ENCODE measurements at regions not wholly inside any gene's neighbourhood (a gene's known extent, or its start where the extent isn't known, plus 50 kb on each side); places are given as distances from the start of the nearest gene placed in this dataset.

GRCh38 chr22:49244466-49245420 is 582.9 kb downstream of the BRD1 start:
- DNase-seq, result no peak

GRCh38 chr22:49243965-49244364 is 583.7 kb downstream of the BRD1 start:
- no peak for DNase-seq

- no peak for DNase-seq
Measured at GRCh38 chr22:49243335-49243734, 584.3 kb downstream of the BRD1 start.

GRCh38 chr22:49242480-49242879 is 585.2 kb downstream of the BRD1 start:
- DNase-seq, result no peak

- no peak for DNase-seq
Measured at GRCh38 chr22:49241174-49241851, 586.4 kb downstream of the BRD1 start.

- DNase-seq, result no peak
Measured at GRCh38 chr22:49240472-49240871, 587.2 kb downstream of the BRD1 start.

- no peak for DNase-seq
Measured at GRCh38 chr22:49240016-49240380, 587.7 kb downstream of the BRD1 start.

GRCh38 chr22:49239264-49240015 is 588.2 kb downstream of the BRD1 start:
- DNase-seq, result no peak

GRCh38 chr22:49238181-49239141 is 589.2 kb downstream of the BRD1 start:
- DNase-seq, result no peak

GRCh38 chr22:49237703-49238102 is 590.0 kb downstream of the BRD1 start:
- no peak for DNase-seq

GRCh38 chr22:49237279-49237678 is 590.4 kb downstream of the BRD1 start:
- no peak for DNase-seq

- DNase-seq, result no peak
Measured at GRCh38 chr22:49236541-49237075, 591.1 kb downstream of the BRD1 start.

GRCh38 chr22:49235463-49236300 is 592.0 kb downstream of the BRD1 start:
- DNase-seq, result no peak

GRCh38 chr22:49234459-49234858 is 593.2 kb downstream of the BRD1 start:
- no peak for DNase-seq

GRCh38 chr22:49233507-49234100 is 594.1 kb downstream of the BRD1 start:
- no peak for DNase-seq

GRCh38 chr22:49232319-49233067 is 595.2 kb downstream of the BRD1 start:
- DNase-seq, result no peak

- no peak for DNase-seq
Measured at GRCh38 chr22:49230194-49230577, 597.5 kb downstream of the BRD1 start.

- no peak for DNase-seq
Measured at GRCh38 chr22:49229483-49230193, 598.0 kb downstream of the BRD1 start.

- no peak for DNase-seq
Measured at GRCh38 chr22:49228431-49229037, 599.1 kb downstream of the BRD1 start.
